ENCODE measurements at regions not wholly inside any gene's neighbourhood (a gene's known extent, or its start where the extent isn't known, plus 50 kb on each side); places are given as distances from the start of the nearest gene placed in this dataset.

- ChIA-PET CTCF (no interaction called here), POLR2A (no interaction called here)
- H3K4me3 ChIP-seq (ENCODE audit: low read depth, low read length): no peak overlapping the region
- no peak for TF ChIP-seq CTCF (IDR thresholded peaks at IDR 0.05; ENCODE audit: insufficient read depth, low read length, missing control alignments)
- DNase-seq (ENCODE audit: low read depth, low spot score): no peak
Measured at GRCh38 chr2:239676716-239677452, 276.1 kb upstream of the HDAC4 start.

- no peak overlapping the region for H3K4me3 ChIP-seq (ENCODE audit: low read depth, low read length)
- DNase-seq (ENCODE audit: low read depth, low spot score): no peak
- ChIA-PET CTCF (no interaction called here), POLR2A (no interaction called here)
- no peak for TF ChIP-seq CTCF (IDR thresholded peaks at IDR 0.05; ENCODE audit: insufficient read depth, low read length, missing control alignments)
Measured at GRCh38 chr2:239675826-239676715, 275.3 kb upstream of the HDAC4 start.

GRCh38 chr2:239674981-239675825, 274.4 kb upstream of the HDAC4 start:
- ChIA-PET POLR2A (no interaction called here), CTCF (no interaction called here)
- DNase-seq (ENCODE audit: low read depth, low spot score): no peak
- no peak for TF ChIP-seq CTCF (IDR thresholded peaks at IDR 0.05; ENCODE audit: insufficient read depth, low read length, missing control alignments)
- no peak overlapping the region for H3K4me3 ChIP-seq (ENCODE audit: low read depth, low read length)

GRCh38 chr2:239674101-239674980, 273.5 kb upstream of the HDAC4 start:
- DNase-seq (ENCODE audit: low read depth, low spot score): no peak
- CTCF ChIA-PET: no interaction called here
- TF ChIP-seq CTCF (IDR thresholded peaks at IDR 0.05; ENCODE audit: insufficient read depth, low read length, missing control alignments): no peak

GRCh38 chr2:239673641-239674040, 272.8 kb upstream of the HDAC4 start:
- TF ChIP-seq CTCF (IDR thresholded peaks at IDR 0.05; ENCODE audit: insufficient read depth, low read length, missing control alignments): no peak
- CTCF ChIA-PET: no interaction called here
- POLR2A ChIA-PET: interaction anchor here (0.7 kb wide), 1 partner anchor 94 kb away, joined by 3 read pairs; no protein-coding TSS in a partner anchor
- no peak overlapping the region for H3K4me3 ChIP-seq (ENCODE audit: low read depth, low read length)
- no peak for DNase-seq (ENCODE audit: low read depth, low spot score)

More at GRCh38 chr2:239674101-239674980, 273.5 kb upstream of the HDAC4 start:
- H3K4me3 ChIP-seq (ENCODE audit: low read depth, low read length): no peak overlapping the region
- POLR2A ChIA-PET: no interaction called here
